ENCODE measurements at regions not wholly inside any gene's neighbourhood (a gene's known extent, or its start where the extent isn't known, plus 50 kb on each side); places are given as distances from the start of the nearest gene placed in this dataset.

- TF ChIP-seq, protein P1, sequence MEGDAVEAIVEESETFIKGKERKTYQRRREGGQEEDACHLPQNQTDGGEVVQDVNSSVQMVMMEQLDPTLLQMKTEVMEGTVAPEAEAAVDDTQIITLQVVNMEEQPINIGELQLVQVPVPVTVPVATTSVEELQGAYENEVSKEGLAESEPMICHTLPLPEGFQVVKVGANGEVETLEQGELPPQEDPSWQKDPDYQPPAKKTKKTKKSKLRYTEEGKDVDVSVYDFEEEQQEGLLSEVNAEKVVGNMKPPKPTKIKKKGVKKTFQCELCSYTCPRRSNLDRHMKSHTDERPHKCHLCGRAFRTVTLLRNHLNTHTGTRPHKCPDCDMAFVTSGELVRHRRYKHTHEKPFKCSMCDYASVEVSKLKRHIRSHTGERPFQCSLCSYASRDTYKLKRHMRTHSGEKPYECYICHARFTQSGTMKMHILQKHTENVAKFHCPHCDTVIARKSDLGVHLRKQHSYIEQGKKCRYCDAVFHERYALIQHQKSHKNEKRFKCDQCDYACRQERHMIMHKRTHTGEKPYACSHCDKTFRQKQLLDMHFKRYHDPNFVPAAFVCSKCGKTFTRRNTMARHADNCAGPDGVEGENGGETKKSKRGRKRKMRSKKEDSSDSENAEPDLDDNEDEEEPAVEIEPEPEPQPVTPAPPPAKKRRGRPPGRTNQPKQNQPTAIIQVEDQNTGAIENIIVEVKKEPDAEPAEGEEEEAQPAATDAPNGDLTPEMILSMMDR (IDR thresholded peaks at IDR 0.05; ENCODE audit: insufficient read depth, low read length, poor library complexity, severe bottlenecking): no peak
- no peak for TF ChIP-seq EZH2phosphoT487 (conservative IDR thresholded peaks at IDR 0.05; ENCODE audit: low read length)
Observed at GRCh38 chr2:58410549-58410948, 169.4 kb upstream of the FANCL start.
